PC-9 (cell line): ENCODE measurements at regions not wholly inside any gene's neighbourhood (a gene's known extent, or its start where the extent isn't known, plus 50 kb on each side); places are given as distances from the start of the nearest gene placed in this dataset.

Source experiments
- BruUV-seq: library from RNA; stranded (reverse); fragments of 400-500 nt; replicated peaks from 2 replicates; lab custom pipeline; 2021; lab: Mats Ljungman, UMichigan
- CTCF ChIA-PET: fragments of 300-600 bp; sonication (Branson Sonifier 250); formaldehyde crosslinking; loops from one replicate; lab custom pipeline; 2022; ENCODE audit warnings: antibody characterized with exemption; lab: Charles Lee
- POLR2A ChIA-PET: fragments of 300-600 bp; sonication (Branson Sonifier 250); formaldehyde crosslinking; loops from one replicate; lab custom pipeline; 2022; ENCODE audit warnings: antibody characterized with exemption; ENCODE audit not compliant: unreplicated experiment; lab: Charles Lee
- DNase-seq, 2 experiments: peaks; one replicate each; pipeline versions ENCODE4 v3.0.0 to v3.0.0-alpha.2; 2015 to 2022; ENCODE audit warnings: mixed read lengths in 1 of 2
- H2AFZ ChIP-seq: fragments of 200-600 bp; sonication (generic); 2 replicates; pipeline ENCODE4 v1.8.1; 2017; ENCODE audit warnings: antibody characterized with exemption
- H3F3A ChIP-seq: fragments of 200-600 bp; sonication (generic); 2 replicates; pipeline ENCODE4 v1.8.1; 2017; ENCODE audit warnings: antibody characterized with exemption, mild to moderate bottlenecking, low read depth; ENCODE audit not compliant: insufficient read depth
- H3K27ac ChIP-seq: fragments of 200-600 bp; sonication (generic); 2 replicates; pipeline ENCODE4 v1.6.1; 2016; ENCODE audit warnings: mixed run types
- H3K27me3 ChIP-seq: fragments of 200-600 bp; sonication (generic); 2 replicates; pipeline ENCODE4 v1.6.1; 2016; ENCODE audit warnings: low read depth, mixed run types; ENCODE audit not compliant: insufficient read depth
- H3K36me3 ChIP-seq: fragments of 200-600 bp; sonication (generic); 2 replicates; pipeline ENCODE4 v1.6.1; 2016; ENCODE audit warnings: low read depth, mixed run types
- H3K4me1 ChIP-seq: fragments of 200-600 bp; sonication (generic); replicated peaks from 2 replicates; pipeline ENCODE4 v1.6.1; 2016; ENCODE audit warnings: mixed run types; ENCODE audit not compliant: insufficient read depth
- H3K4me2 ChIP-seq: fragments of 200-600 bp; sonication (generic); 2 replicates; pipeline ENCODE4 v1.6.1; 2017; ENCODE audit warnings: mixed run types
- H3K4me3 ChIP-seq: fragments of 200-600 bp; sonication (generic); 2 replicates; pipeline ENCODE4 v1.6.1; 2016; ENCODE audit warnings: mixed run types
- H3K79me2 ChIP-seq: fragments of 200-600 bp; sonication (generic); 2 replicates; pipeline ENCODE4 v1.6.1; 2017; ENCODE audit warnings: low read depth, mixed run types
- H3K9me2 ChIP-seq: fragments of 200-600 bp; sonication (generic); 2 replicates; pipeline ENCODE4 v1.8.1; 2017; ENCODE audit warnings: mild to moderate bottlenecking; ENCODE audit not compliant: insufficient read depth
- H3K9me3 ChIP-seq: fragments of 200-600 bp; sonication (generic); 2 replicates; pipeline ENCODE4 v1.8.1; 2016; ENCODE audit warnings: low read depth; ENCODE audit not compliant: insufficient read depth
- H4K20me1 ChIP-seq: fragments of 200-600 bp; sonication (generic); 2 replicates; pipeline ENCODE4 v1.8.1; 2017; ENCODE audit not compliant: insufficient read depth
- EZH2 ChIP-seq: fragments of 200-600 bp; sonication (generic); IDR thresholded peaks from 2 replicates; pipeline ENCODE4 v1.8.0; 2017; ENCODE audit warnings: antibody characterized with exemption, low read depth
- intact Hi-C: fragments of 100-400 bp; cut with micrococcal nuclease; formaldehyde crosslinking; loops from one replicate; pipeline ENCODE4 v1.10.0; 2022; ENCODE audit not compliant: unreplicated experiment
- TF ChIP-seq, protein P1 (sequence below): fragments of 200-600 bp; sonication (generic); conservative IDR thresholded peaks from 2 replicates; pipeline ENCODE4 v1.6.1; 2017; ENCODE audit warnings: mixed run types, antibody characterized with exemption, mild to moderate bottlenecking, moderate library complexity

DNA sequence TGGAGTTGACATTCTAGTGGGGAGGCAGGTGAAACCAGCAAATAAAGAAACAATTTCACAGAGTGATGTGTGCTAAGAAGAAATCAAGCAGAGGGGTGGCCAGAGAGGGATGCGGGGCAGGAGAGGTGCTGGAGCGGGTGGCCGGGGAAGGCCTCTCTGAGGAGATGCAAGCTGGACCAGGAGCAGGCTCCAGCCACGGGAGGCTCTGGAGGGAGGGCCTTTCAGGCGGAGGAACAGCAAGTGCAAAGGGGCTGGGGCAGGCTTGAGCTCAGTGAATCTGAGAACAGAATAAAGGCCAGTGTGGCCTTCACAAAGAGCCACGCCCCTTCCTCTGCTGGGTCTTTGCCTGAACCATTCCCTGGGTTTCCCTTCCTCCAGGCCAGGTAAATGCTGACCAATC lies 73.2 kb upstream of the NEURL1B start:
- Histone ChIP-seq H3K27ac (no peak overlapping the region), H3K36me3 (no peaks in the 10 kb centered on the region), H3F3A (no peaks in the 10 kb centered on the region), H3K9me2 (no peaks in the 10 kb centered on the region), H3K27me3 (peaks cover 68% of the 10 kb centered on the region), H2AFZ (no peak overlapping the region), H3K9me3 (no peaks in the 10 kb centered on the region), H3K4me3 (no peak overlapping the region), H3K79me2 (no peaks in the 10 kb centered on the region), H4K20me1 (no peaks in the 10 kb centered on the region), H3K4me1 (no peaks in the 10 kb centered on the region), H3K4me2 (no peak overlapping the region)
- intact Hi-C loops: no loop called here
- TF ChIP-seq EZH2: no peak
- TF ChIP-seq, protein P1, sequence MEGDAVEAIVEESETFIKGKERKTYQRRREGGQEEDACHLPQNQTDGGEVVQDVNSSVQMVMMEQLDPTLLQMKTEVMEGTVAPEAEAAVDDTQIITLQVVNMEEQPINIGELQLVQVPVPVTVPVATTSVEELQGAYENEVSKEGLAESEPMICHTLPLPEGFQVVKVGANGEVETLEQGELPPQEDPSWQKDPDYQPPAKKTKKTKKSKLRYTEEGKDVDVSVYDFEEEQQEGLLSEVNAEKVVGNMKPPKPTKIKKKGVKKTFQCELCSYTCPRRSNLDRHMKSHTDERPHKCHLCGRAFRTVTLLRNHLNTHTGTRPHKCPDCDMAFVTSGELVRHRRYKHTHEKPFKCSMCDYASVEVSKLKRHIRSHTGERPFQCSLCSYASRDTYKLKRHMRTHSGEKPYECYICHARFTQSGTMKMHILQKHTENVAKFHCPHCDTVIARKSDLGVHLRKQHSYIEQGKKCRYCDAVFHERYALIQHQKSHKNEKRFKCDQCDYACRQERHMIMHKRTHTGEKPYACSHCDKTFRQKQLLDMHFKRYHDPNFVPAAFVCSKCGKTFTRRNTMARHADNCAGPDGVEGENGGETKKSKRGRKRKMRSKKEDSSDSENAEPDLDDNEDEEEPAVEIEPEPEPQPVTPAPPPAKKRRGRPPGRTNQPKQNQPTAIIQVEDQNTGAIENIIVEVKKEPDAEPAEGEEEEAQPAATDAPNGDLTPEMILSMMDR: no peak
- POLR2A ChIA-PET: no interaction called here
- DNase-seq: no peak
- BruUV-seq: no TSS peak
- CTCF ChIA-PET: no interaction called here

- Histone ChIP-seq H3K9me3 (no peaks in the 10 kb centered on the region), H2AFZ (no peak overlapping the region), H3K27ac (no peak overlapping the region), H3K79me2 (no peaks in the 10 kb centered on the region), H4K20me1 (no peaks in the 10 kb centered on the region), H3K4me2 (no peak overlapping the region), H3K4me3 (no peak overlapping the region), H3F3A (no peaks in the 10 kb centered on the region), H3K36me3 (no peaks in the 10 kb centered on the region), H3K4me1 (no peaks in the 10 kb centered on the region), H3K27me3 (peaks cover 63% of the 10 kb centered on the region), H3K9me2 (no peaks in the 10 kb centered on the region)
- ChIA-PET POLR2A (no interaction called here), CTCF (no interaction called here)
- no peak for TF ChIP-seq EZH2
- intact Hi-C loops: no loop called here
- DNase-seq: no peak
- BruUV-seq: no TSS peak
Observed at GRCh38 chr5:172567294-172567693, 73.8 kb upstream of the NEURL1B start.

DNA sequence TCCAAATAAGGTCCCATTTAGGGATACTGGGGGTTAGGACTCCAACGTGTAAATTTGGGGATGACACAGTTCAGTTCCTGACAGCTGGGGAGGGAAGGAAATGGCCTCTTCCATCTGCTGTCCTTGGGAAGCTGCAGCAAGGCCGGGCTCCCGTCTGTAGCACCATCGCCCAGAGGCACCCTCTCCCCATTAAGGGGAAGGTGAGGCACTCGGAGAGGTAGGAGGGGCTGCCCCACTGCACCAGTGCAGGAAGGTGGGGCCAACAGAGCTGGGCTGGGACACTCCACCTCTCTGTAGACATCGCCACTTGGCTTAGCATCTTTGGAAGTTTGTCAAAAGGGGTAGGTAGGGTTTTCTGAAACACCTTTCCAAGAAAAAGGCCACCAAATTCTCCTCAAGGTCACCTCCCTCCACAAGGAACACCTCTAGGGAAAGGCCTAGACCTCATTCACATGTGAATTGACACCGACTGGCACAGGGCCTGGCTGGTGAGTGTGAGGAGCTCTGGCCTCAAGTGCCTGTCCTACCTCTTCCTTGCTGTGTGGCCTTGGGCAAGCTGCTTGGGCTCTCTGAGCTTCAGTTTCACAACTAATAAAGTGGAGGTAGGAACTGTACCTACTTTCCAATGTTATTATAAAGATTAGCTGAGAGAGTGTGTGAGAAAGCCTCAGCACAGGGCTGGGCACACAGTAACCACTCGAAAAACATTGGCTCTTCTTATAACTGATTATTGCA lies 75.0 kb upstream of the NEURL1B start:
- Histone ChIP-seq H3K9me2 (no peaks in the 10 kb centered on the region), H4K20me1 (no peaks in the 10 kb centered on the region), H3K36me3 (no peaks in the 10 kb centered on the region), H3K27me3 (peaks cover 60% of the 10 kb centered on the region), H3K4me3 (no peak overlapping the region), H3F3A (no peaks in the 10 kb centered on the region), H3K79me2 (no peaks in the 10 kb centered on the region), H3K27ac (no peak overlapping the region), H2AFZ (no peak overlapping the region), H3K9me3 (no peaks in the 10 kb centered on the region), H3K4me1 (no peaks in the 10 kb centered on the region), H3K4me2 (no peak overlapping the region)
- ChIA-PET POLR2A (no interaction called here), CTCF (no interaction called here)
- no TSS peak for BruUV-seq
- intact Hi-C loops: no loop called here
- no peak for DNase-seq
- TF ChIP-seq, protein P1: no peak
- no peak for TF ChIP-seq EZH2

GRCh38 chr5:172565455-172565854 lies 75.6 kb upstream of the NEURL1B start:
- TF ChIP-seq EZH2: no peak
- TF ChIP-seq, protein P1: no peak
- CTCF ChIA-PET: no interaction called here
- POLR2A ChIA-PET: no interaction called here
- peaks cover 66% of the 10 kb centered on the region for H3K27me3 ChIP-seq
- no peak overlapping the region for H3K4me3 ChIP-seq
- intact Hi-C loops: no loop called here
- H3K9me2 ChIP-seq: no peaks in the 10 kb centered on the region
- no peak overlapping the region for H3K27ac ChIP-seq
- no peak for DNase-seq
- H3K9me3 ChIP-seq: no peaks in the 10 kb centered on the region
- H2AFZ ChIP-seq: no peak overlapping the region
- no peaks in the 10 kb centered on the region for H3F3A ChIP-seq
- H3K36me3 ChIP-seq: no peaks in the 10 kb centered on the region
- H4K20me1 ChIP-seq: no peaks in the 10 kb centered on the region
- H3K4me1 ChIP-seq: no peaks in the 10 kb centered on the region
- BruUV-seq: no TSS peak
- no peak overlapping the region for H3K4me2 ChIP-seq
- no peaks in the 10 kb centered on the region for H3K79me2 ChIP-seq
